ENCODE measurements at regions not wholly inside any gene's neighbourhood (a gene's known extent, or its start where the extent isn't known, plus 50 kb on each side); places are given as distances from the start of the nearest gene placed in this dataset.

DNA sequence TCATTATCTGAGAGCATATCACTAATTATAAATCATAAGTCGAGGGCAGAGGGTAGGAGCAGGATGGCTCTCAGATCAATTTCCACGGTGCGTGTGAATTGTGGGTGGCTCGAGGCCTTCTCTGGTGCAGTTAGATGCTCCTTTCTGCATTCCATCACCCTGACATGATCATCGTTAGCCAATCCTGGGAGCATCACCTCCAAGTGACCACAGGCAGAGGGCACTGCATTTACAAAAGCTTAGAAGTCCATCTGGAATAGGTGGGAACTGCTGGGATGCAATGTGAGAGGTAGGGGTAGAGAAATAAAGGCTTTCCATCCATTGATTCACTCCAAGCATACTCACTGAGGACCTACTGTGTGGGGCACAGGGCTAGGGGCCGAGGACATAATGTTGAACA is 538.2 kb upstream of the TBX3 start:
- no peak for DNase-seq

DNA sequence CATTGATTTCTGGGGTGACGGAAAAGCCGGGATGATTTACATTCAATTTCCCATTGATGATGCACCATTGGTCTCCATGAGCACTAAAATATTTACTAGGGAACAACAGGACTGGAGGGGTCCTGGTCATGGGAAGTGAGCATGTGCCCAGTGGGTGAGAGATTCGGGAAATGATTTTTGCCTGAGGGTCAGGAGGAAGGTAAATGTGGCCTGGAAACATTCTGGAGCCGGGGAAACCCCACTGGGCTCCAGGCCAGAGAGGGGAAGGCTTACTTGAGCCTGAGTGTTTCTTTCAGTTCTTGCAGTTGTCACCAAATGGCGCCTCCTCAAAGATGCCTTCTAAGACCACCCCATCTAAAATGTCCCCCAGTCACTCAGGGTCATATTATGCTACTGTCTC is 532.3 kb upstream of the TBX3 start:
- no peak for DNase-seq

DNA sequence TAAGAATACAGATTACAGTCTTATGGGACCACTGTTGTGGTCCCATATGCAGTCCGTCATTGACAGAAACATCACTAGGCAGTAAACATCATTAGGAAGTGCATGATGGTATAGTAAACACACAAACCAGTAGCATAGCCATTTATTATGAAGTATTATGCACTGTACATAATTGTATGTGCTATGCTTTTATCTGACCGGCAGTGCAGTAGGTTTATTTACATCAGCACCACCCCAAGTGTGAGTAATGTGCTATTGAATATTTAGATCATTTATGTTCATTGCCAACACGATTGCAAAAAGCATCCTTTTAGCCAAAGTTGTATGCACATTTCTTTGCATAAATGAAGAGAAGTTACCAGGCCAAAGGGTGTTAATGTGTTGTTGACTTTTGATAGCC is 531.6 kb upstream of the TBX3 start:
- DNase-seq = no peak

- no peak for DNase-seq
These were observed 529.6 kb upstream of the TBX3 start for GRCh38 chr12:115213538-115214016.

- DNase-seq = no peak
These were observed 529.1 kb upstream of the TBX3 start for GRCh38 chr12:115213118-115213517.

GRCh38 chr12:115212356-115212755 is 528.4 kb upstream of the TBX3 start:
- no peak for DNase-seq

DNA sequence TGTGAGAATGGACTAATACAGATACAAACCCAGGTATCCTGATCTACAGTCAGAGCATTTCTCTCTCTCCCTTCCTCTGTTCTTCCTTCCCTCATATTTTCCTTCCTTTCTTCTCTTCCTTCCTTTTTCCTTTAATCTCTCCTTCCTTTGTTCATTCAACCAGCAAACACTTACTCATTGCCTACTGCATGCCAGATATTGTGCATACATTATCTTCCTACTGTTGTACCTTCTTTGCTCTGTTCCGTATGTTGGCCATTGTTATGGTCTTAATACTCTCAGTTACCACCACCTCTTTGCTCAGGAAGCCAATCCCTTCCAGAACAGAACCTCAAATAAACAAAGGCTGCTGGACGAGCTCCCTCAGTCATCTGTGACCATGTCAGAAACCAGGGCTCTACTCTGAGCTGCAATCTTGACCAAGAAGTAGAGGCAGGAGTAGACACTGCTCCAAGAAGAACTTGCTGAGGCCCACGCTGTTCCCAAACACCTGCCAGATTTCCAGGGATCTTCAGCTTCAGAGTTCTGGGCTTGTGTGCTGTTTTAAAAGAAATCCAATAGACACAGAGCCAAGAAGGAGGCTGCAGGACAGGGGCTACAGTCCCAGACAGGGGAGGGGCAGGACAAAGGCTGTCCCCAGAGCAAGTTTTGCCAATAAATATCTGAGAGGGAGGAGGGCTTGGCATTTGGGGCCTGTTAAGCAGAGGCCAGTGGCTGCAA is 526.7 kb upstream of the TBX3 start:
- no peak for DNase-seq

- no peak for DNase-seq
These were observed 525.3 kb upstream of the TBX3 start for GRCh38 chr12:115209230-115209629.

GRCh38 chr12:115208098-115208497 is 524.1 kb upstream of the TBX3 start:
- no peak for DNase-seq

DNA sequence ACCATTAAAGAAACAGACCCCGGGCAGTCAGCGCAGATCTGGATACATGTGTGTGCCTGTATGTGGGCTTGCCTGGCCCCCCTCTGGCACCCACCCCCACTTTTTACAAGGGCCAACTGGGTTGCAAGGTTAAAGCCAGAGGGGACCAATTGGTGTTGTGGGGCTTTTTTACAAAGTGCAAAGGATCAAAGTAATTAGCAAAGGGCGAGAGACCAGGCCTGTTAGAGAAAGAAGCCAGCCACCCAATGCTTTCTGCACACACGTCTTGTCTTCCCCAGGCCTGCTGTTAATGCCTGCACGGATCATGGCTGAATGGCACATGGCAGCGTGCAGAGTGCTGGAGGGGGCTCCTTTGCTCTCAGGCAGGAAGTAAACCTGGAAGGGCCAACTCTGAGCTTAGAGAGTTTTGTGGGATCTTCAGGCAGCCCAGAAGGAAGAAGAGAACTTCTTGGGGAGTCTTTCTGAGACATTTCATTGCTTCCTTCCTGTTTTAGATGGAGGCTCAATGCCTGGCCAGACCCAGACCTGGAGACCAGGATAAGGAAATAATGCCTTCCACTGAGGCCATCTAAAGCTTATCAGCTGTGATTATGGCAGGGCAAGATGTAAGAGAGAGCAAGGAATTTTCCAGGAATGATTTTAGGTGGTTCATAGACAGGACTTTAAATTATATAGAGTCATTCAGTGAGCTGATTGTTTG is 523.4 kb upstream of the TBX3 start:
- DNase-seq = no peak

- DNase-seq = no peak
These were observed 522.8 kb upstream of the TBX3 start for GRCh38 chr12:115206801-115207200.

DNA sequence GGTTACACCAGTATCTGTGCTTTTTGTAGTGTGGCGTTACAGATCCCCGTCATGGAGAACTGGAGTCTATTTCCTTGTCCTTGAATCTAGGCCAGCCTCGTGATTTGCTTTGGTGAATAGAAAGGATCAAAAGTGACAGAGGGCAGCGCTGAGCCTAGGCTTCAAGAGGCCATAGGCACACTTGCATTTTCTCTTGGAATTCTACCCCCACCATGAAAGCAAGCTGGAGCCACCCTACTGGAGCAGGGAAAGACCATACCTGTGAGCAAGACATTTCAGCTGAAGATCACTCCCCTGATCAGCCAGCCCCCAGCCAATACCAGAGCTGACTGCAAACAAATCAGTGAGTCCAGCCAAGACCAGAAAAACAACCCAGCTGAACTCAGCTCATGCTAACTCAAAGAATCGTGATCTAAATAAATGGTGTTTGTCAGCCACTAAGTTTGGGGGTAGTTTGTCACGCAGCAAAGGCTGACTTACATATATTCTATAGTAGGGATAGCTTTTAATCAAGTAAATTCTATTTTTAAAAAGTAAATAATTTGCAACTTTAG is 521.9 kb upstream of the TBX3 start:
- DNase-seq = no peak

- DNase-seq = no peak
These were observed 521.2 kb upstream of the TBX3 start for GRCh38 chr12:115204957-115205754.

DNA sequence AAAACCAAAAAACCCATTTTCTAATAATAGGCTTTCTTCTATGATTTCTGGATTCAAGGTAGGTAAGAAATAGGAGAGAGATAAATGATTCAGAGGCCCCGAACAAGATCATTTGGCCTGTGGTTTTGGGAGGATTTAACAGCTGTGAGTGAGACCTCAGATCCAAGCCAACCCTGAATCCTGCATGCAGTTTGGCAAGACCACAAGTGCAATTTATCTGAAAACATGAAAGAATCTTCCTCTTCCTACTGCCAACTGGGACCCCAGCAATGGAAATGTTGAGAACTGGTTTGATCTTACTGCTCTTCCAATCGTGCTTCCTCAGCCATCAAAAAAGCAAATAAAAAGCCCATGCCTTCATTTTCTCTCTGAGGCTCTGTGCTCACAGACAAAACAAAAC is 519.7 kb upstream of the TBX3 start:
- DNase-seq = no peak

DNA sequence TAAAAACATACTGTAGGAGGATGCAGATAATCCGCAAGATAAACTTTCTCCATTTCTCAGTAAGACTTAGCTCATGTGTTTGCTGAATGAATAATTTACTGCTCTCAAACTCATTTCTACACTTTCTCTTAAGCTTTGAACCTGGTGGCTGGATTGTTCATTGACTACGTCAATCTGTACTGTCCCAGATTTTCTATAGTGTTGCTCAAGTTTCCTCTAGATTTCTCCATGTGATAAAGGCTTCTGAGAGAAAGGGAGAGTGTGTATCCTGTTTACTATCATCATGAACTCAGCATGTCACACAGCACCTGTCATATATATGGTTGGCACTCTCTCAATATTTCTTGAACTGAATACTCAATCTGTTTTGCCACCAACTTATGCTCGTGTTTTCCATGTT is 518.0 kb upstream of the TBX3 start:
- DNase-seq = no peak

DNA sequence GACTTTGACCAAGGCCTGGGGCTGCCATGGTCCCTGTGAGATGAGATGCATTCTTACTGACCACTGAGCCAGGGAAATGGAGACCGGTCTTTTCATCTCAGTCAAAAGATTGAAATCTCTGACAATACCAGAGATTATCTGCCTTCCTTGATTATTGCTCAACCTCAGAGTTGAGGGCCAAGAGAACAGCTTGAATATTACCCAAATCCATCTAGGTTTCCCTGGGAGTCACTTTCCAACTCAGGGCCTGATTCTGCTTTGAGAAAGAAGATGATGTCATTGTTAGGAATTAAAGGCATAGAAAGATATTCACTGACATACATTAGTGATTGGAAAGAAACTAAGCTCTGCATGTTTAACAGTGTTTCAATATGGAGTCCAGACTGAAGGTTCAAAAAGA is 515.9 kb upstream of the TBX3 start:
- no peak for DNase-seq

DNA sequence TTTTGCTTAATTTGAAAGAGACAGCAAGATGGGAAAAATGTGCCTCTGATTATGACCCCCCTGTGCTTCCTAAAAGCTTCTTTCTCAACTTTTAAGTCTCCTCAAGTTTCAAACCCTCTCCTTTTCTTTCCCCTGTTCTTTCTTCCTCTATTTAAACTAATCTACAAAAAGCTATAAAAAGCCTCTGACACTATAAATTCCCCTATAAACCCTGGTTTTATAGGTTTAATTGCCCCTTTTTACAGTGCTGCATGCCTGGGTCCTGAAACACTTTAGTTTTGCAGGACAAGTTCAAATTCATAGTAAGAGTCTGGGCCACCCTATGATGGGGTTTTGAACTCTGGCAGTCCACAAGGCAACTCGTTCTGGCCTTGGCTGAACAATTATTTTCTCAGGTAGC is 510.9 kb upstream of the TBX3 start:
- DNase-seq = no peak

DNA sequence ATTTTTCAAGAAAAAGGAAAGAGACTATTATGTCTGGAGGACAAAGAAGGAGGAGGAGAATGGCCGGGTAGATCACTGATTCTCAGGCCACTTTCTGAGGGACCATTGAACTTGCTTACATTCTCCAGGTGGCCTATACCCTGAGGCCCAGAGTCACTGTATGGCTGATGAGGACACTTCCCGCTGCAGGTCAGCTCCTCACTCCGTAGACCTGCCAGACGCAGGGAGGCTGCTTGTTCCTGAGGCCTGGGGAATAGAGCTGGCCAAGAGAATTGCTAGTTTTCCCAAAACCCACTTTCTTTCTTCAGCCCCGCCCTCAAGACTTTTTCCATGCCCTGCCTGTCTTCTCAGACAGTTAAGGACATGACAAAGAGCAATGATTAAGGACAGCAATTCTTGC is 510.5 kb upstream of the TBX3 start:
- no peak for DNase-seq

DNA sequence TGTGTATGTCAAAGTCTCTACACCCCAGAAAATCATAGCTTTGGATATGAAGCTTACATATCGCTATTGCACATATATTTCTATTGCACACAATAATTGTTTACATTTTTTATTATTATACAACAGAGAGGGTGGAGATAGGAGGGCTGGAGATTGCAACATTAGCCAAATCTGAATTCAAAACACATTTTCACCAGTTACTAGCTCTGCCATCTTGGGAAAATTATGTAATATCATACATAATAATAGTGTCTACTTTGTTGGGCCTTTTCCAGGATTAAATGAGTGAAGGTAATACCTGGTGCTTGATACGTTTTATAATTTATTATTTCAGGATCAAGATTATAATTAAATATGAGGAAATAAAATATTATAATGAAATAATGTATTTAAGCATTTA is 507.4 kb upstream of the TBX3 start:
- no peak for DNase-seq

- DNase-seq = no peak
These were observed 506.2 kb upstream of the TBX3 start for GRCh38 chr12:115190010-115190770.

DNA sequence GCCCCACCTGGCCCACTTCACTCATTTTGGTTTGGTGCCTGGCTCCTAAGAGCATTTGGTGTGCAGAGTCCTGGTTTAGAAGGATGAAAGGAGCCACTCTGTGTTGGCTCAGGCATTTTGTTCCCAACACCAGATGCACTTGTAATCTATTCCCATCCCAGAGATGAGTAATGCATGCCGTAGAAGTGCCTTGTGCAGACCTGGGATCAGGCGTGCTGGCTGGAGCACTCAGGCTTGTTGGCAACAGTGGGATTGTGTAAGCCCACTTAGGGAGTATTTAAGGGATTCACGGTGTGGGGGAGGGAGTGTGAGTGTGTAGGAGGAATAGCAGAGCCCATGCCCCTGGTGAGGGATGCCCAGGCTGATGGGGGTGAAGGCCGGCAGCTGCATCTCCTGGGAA is 501.5 kb upstream of the TBX3 start:
- DNase-seq = no peak

GRCh38 chr12:115183752-115184151 is 499.8 kb upstream of the TBX3 start:
- no peak for DNase-seq

Data from renal pelvis (tissue), 1 donor.